ENCODE measurements at regions not wholly inside any gene's neighbourhood (a gene's known extent, or its start where the extent isn't known, plus 50 kb on each side); places are given as distances from the start of the nearest gene placed in this dataset.

DNA sequence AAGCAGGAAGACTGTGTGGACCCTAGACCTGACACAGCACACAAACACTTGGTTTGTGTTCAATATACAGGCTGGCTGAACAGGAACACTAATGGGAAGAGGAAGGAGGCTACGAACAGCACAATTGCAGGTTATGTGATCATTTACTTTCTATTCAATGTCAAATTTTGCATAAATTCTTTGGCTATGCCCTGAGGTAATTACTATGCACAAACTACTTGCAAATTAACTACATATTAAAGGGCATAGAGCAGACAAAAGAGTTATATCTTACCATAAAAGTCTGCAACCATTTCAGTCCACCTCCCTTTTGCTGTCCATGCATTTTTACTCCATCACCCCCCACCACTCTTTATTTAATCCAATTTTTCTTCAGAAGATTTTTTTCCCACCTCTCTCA, 291.2 kb upstream of the TMTC1 start:
- no peak for FAIRE-seq

DNA sequence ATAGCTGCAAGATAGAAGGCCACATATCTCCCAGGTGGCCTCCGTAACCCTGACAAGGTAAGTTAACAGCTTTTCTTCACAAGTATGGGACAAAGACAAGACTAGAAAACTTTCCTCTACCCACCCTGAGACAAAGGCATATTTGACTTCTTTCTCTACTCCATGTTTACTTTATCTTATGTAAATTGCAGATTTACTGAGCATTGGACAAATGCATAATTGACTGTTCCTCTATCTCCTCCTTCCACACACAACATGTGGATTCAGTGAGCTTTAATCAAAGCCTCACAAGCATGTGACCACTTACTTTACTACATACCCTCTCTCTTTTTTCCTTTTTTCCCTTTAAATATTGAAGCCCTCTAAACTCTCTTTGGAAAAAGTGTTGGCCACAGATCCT, 289.1 kb upstream of the TMTC1 start:
- no peak for FAIRE-seq

DNA sequence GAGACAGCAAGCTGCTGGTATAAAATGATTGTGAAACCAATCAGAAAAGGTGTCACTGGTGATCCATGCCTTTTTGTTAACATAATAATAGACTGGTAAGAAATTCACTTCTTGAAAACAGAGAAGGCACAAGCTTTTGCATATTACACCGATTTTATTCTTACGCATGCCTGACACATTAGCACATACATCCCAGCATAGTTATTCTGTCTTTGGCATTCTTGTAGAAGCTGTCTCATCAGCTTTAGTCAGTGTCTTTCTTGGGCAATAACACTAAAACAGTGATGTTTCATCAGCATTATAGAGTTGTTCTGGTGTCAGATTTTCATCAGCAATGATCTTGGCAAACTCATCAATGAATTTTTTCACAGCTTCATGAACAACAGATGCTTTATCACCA, 283.4 kb upstream of the TMTC1 start:
- FAIRE-seq = no peak

DNA sequence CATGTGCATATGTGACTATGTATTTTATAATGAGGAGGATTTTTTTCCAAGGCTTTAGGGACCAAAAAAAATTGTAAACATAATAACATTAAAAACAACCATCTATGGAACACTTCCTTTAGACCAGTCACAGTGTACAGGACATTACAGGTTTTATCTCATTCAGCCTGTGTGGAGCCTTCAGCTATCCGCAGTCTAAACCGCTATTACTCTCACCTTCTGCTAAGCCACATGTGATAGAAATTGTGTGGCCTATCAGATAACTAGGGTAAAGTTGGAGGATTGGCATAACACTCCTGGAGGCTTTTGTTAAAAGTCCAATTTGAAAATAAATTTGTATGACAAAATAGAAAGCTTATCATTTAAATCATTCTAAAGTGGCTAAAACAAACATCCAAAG, 281.2 kb upstream of the TMTC1 start:
- FAIRE-seq = no peak

DNA sequence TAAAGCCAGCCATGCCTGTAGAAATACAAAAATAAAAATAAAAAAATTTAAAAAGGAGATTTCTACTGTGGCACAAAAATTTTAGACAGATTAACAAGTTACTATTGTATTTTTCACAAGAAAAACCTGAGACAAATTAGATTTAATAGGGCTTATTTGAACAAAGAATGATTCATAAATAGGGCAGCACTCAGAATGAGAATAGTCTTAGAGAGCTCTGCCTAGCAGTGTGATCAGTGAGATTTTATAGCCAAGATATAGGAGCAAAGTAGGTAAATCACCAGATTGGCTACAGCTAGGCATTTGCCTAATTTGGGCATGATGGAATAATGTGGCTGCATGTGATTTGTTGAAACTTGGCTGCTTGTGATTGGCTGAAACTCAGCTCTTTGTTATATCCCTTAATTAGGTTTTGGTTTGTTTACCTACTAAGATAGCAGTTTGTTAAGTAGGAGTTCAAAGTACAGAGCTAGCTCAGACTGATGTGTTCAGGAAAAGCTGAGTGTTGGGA, 279.7 kb upstream of the TMTC1 start:
- no peak for FAIRE-seq

DNA sequence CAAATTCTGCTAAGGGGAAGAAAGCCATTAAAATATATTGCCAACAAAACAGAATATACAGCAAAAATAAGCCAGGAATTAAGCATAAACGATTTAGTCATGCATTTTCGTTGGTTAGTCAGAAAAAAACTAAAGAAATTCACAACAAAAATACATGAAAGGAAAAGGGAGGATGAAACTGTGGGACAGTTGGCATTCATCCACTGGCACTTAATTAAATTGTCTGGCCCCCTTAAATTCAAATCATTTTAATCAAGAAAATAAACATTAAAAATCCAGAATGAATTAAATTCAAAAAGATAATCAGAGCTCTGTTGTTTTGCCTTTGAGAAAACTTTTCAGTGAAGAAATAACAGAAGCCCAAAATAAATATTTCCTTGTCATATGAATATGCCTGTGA, 264.6 kb upstream of the TMTC1 start:
- no peak for FAIRE-seq

DNA sequence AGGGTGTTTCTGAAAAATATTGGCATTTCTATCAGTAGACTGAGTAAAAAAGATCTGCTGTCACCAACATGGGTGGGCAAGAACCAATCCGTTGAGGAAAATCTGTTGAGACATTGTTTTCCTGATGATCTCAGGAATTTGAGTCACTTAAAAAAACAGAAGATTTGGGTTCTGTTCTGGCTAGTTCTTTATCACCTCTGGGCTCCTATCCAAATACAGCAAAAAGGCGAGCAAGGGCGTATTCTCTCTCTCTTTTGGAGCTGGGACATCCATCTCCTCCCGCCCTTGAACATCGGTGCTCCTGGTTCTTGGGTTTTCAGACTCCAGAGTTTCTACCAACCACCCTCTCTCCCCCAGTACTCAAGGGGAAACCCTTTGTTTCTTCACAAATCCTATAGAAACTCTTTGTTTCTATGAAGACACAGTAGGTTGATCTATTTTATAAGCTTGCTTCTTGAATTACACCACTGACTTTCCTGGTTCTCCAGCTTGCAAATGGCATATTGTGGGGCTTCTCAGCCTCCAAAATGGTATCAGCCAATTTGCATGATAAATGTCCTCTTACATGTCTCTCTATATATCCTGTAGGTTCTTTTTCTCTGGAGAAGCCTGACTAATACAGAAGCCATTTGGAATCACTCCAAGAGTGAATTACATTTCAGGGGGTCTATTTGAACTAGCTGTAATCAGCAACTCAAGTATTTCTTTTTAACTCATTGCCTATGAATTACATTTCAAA, 263.9 kb upstream of the TMTC1 start:
- FAIRE-seq = no peak

DNA sequence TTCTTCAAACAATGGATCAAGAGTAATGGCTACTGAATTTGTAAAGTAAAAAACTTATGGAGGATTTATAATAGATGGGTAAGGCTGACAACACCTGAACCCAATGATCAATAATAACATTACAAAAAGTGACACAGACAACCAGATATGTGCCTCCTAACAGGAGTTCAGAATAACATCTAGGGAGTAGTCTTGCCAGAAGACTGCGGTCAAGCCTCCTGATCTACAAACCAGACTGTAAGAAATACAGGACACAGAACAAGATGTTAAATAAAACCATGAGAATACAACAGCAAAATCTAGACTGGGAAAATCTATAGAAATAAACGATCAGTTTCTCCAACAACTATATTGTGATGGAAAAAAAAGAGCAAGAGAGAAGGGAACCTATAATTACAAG, 262.6 kb upstream of the TMTC1 start:
- no peak for FAIRE-seq

DNA sequence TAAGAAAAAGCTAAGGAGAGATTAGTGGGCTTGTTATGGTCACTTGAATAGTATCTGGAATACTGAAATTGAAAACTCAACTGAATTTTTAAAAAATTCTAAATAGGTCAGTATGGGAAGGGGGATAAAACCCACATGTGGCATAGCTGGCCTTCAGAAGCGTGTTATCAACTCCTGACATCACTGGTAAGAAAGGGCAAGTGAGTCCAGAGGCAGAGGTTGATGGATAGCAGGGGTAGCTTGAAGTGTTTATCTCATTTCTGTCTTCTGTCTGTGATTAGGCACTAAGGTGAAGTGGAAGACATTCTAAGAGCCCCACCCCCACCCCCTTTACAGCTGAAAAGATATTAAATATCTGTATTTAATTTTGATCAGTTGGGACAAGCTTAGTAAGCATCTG, 261.4 kb upstream of the TMTC1 start:
- FAIRE-seq = no peak

DNA sequence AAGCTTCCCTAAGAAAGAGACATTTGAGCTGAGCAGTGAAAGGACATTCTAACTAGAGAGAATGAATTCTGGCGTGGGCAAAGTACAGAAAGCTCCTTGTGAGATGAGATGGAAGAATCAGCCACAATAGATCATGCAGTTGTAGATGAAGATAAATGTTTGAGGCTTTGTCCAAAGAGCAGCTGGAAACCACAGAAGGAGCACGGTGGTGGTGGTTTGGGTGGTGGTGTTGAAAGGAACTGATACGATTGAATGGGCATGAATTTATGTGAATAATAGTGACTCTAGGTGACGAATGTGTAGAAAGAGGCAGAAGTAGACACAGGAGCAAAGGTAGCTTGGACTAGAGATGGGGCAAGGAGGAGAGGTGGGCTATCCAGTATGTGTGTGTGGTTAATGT, 260.5 kb upstream of the TMTC1 start:
- no peak for FAIRE-seq

DNA sequence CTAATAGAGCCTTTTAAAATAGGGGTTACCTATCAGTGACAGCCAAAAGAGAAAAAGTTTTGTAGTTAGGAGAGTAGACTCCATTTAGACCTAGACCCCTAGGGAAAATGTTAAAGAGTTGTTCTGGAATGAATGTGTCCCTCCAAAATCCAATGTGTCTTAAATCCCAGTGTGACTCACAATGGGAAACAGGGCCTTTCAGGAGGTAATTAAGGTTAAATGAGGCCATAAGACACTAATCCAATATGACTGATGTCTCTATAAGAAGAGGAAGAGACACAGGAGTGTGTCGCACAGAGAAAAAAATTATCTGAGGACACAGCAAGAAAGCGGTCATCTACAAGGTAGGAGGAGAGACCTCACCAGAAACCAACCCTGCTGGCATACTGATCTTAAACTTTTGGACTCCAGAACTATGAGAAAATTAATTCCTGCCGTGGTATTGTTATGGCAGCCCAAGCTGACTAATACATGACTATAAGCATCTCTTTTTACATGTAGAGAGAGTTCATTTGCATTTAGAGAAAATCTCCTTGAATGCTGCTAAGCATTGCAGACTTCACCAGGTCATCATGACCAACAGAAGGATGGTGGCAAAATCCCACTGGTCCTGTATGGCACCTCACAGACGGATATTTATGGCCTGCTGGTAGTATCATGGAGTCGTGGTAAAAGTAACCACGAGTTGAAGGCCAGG, 259.6 kb upstream of the TMTC1 start:
- no peak for FAIRE-seq

DNA sequence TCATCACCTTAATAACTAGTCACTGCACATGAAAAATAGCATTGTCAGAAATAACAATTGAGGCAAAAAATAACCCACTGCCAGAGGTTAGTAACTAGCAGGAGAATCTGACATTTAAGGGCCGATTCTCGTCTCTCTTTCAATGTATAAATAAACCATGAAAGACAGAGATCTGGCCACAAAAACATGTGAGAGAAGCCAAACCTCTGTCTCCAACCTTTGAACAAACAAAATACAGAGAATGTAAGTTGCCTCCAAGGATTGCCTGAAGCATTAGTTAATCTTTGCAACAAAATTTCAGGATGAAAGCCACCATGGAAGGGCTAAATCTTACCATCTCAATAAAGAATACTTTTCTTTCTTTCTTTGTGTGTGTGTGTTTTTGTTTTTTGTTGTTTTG, 257.4 kb upstream of the TMTC1 start:
- no peak for FAIRE-seq

DNA sequence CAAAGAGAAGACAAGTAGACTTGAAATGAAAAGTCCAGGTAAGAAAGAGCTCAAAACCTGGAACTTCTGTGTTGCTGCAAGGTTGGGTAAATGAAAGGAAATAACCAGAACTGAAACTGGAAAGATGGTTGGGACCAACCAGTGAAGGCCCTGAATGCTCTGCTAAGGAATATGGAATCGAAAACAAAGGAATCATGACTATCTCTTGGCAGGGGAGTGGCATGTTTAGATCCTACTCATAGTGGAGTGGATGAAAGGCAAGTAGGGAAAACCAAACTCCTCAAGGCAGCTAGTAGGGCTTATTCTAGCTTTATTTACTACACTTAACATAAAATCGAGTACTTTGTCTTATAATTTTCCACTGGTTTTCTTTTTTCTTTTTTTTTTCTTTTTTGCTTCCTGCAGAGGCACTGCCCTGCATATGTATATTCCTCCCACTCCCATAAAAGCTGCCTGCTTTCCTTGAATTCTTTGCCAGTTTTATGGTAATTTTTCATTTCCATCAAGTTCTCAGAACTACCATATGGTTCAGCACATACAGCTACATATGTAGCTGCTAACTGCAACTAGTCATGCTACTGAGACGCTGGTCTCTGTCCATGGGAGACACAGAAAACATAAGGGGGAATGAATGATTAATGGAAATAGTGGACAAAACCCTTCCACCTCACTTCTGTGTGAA, 247.1 kb upstream of the TMTC1 start:
- FAIRE-seq = no peak

DNA sequence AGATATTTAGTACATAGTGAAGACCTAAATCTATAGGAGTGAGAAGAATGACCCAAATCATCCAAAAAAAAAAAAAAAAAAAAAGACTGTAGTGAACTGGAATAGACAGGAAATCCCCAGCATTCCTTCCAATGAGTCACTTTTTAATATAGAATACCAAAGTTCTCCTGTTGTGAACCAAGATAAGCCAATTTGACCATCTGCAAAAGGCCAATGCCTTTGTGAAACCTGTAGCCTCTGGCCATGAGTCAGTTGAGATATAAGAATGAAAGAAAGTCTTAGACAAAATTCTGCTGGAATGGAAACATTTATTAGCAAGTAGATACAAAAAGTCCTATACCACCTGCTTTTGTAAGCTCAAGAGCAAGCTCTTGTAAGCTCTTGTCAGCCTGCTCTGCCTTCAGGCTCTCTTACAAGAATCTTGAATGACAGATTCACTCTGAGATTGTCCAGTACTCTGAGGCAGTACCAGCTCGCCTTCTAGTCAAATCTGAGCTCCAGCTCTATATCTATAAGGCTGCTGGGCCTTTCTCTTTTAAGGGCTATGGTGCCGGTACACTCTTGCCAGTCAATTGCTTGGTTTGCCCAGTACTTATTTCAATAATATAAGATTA, 243.0 kb upstream of the TMTC1 start:
- no peak for FAIRE-seq

DNA sequence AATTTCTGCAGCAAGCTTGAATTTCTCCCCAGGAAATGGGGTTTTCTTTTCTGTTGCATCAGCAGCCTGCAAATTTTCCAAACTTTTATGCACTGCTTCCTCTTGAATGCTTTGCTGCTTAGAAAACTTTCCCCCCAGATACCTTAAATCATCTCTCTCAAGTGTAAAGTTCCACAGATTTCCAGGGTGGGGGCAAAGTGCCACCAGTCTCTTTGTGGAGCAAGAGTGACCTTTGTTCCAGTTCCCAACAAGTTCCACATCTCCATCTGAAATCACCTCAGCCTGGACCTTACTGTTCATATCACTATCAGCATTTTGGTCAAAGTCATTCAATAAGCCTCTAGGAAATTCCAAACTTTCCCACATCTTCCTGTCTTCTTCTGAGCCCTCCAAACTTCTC, 241.6 kb upstream of the TMTC1 start:
- no peak for FAIRE-seq

DNA sequence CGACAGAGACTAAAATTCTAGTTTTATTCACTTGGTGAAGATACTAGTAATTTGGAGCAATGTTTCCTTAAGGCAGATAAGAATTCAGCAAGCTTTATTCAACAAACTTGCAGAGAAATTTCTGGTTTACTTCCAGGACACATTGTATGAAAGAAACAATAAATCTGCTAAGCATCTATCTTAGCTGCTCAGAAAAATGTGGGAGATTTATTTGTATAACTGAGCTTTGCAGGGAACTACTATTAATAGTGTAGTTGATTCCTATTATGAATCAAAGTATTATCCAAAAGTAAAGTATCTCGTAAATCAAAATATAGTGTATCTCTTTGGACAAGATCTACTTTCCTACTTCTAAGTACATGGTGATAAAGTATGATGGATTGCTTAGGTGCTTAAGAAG, 239.4 kb upstream of the TMTC1 start:
- FAIRE-seq = no peak

DNA sequence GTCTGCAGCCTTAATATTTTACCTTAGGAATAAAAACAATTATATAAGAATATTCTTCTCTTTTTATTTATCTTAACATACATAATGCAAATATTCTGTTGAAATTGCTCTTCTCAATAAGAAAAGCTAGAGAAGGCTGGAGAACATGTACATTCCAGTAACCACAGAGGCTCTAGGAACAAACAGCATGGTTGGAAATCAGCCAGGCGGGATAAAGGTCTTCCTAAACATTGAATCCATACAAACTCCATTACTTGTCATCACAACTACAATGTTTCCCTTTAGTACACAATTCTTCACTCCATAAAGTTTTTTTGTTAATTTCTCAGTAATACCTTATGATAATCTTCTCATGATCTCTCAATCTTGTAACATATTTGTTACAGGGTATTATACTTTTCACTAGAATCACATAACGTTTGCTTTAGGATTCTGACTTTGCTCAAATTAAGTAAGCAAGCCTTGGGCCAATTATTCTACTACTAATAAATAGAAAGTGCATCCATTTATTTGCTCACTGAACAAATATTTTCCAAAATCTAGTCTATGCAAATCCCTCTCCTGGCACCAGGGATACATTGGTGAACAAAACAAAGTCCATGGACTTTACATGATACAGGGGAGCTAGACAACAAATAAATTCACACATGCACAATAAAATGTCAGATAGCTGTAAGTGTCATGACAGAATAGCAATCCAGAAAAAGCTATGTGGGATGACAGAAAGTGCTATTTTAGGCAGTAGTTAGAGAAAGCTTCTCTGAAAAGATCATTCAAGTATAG, 237.5 kb upstream of the TMTC1 start:
- FAIRE-seq = no peak

DNA sequence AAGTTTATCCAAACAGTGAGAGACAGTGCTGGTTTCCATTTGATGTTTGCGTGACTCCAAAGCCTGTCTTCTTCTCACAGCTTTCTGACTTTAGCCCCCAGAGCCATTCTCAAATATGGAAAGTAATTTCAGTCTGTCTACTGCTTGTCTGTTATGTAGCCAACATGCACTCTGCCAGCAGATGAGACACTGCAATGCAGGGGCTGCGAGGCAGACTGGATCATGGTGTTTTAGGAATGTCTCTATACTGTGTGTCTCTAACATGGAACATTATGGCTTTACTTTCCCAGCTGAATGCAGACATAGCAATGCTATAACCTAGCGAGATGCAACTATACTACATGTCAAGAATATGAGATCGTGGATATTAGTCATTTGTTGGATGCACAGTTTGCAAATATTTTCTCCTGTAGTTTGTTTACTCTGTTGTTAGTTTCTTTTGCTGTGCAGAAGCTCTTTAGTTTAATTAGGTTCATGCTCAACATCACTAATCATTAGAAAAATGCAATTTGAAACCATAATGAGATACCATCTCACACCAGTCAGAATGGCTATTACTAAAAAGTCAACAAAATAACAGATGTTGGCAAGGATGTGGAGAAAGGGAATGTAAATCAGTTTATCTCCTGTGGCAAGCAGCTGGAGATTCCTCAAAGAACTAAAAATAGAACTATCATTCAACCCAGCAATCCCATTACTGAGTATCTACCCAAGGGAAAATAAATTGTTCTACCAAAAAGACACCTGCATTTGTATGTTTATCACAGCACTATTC, 235.8 kb upstream of the TMTC1 start:
- FAIRE-seq = no peak

DNA sequence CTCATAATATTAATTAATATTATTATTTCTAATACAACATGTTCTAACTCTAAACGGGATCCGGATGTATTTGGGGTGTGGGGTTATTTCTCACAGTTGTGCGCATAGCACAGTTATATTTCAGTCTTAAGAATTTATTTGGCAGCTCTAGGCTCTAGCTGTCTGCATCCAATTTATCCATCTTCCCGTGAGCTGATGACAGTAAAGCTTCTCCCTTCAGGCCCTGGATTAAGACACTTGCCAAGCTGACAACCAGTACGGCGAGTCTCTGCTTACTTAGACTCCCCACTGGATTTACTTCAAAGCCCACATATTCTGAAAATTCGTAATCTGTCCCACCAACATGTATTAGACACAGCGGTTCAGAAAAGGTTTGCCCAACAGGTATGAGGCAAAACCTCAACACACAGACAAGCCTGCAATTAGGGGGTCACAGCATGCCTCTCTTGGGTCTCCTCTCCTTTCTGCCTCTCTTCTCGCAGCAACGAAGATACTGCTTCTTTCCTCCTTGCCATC, 232.9 kb upstream of the TMTC1 start:
- no peak for FAIRE-seq

DNA sequence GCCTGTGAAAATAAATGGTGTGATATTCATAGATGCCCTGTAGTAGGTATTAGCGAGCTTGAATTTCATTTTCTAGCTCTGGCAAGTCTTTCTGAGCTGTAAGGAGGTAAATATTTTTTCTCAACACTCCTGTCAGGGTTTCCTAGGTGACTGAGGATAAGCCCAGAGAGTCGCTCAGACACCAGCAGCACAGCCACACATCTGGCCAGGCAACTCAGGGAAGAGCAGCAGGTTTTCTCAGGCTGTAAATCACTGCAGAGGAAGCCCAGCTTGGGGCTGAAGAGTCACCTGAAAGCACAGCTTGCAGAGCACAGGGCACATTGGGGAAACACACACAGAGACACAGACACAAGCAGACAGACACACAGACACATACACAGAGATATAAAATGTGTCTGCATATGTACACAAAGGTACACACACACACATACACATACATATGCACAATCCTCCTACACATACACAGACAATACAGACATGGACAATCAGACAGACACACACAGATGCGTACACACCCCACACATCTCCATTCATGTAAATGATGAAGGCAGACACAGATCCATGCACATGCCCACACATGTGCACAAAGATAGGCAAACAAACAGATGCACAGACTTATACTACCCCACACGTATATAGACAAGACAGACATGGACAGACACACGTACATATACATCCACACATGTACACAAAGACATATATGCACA, 232.0 kb upstream of the TMTC1 start:
- FAIRE-seq = no peak

DNA sequence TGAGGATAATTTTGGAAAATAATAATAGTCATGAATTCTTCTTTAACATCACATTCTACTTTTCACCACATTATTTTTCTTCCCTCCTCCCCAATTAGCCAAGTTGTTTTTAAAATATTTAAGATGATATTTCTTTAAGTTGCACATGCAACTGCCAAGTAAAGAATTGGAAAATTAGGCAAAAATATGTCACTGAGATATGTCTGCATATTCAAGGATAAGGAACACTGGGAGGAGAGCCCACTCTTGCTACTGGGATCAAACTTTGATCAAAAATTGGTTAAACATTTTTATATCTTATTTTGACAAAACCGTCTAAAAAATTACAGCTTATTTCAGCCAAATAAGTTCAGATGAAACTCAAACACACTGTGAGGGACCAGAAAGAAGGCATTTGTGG, 231.2 kb upstream of the TMTC1 start:
- no peak for FAIRE-seq
